ENCODE measurements at regions not wholly inside any gene's neighbourhood (a gene's known extent, or its start where the extent isn't known, plus 50 kb on each side); places are given as distances from the start of the nearest gene placed in this dataset.

- no peak overlapping the region for H3K4me3 ChIP-seq (ENCODE audit: low read depth, low read length)
- no peak for DNase-seq (ENCODE audit: low read depth)
These were observed 421.4 kb downstream of the SHQ1 start for GRCh38 chr3:72426618-72427397.

GRCh38 chr3:72423643-72424042 is 424.6 kb downstream of the SHQ1 start:
- DNase-seq (ENCODE audit: low read depth): no peak
- H3K4me3 ChIP-seq (ENCODE audit: low read depth, low read length): no peak overlapping the region

- DNase-seq (ENCODE audit: low read depth): no peak
These were observed 426.5 kb downstream of the SHQ1 start for GRCh38 chr3:72421786-72422185.

GRCh38 chr3:72421126-72421525 is 427.1 kb downstream of the SHQ1 start:
- DNase-seq (ENCODE audit: low read depth): no peak
- no peak overlapping the region for H3K4me3 ChIP-seq (ENCODE audit: low read depth, low read length)

More at GRCh38 chr3:72421786-72422185, 426.5 kb downstream of the SHQ1 start:
- H3K4me3 ChIP-seq (ENCODE audit: low read depth, low read length): no peak overlapping the region

- H3K4me3 ChIP-seq (ENCODE audit: low read depth, low read length): no peak overlapping the region
- DNase-seq (ENCODE audit: low read depth): no peak
These were observed 429.4 kb downstream of the SHQ1 start for GRCh38 chr3:72418856-72419255.

GRCh38 chr3:72418244-72418643 is 430.0 kb downstream of the SHQ1 start:
- no peak for DNase-seq (ENCODE audit: low read depth)
- no peak overlapping the region for H3K4me3 ChIP-seq (ENCODE audit: low read depth, low read length)

GRCh38 chr3:72414481-72415016 is 433.7 kb downstream of the SHQ1 start:
- no peak for DNase-seq (ENCODE audit: low read depth)
- H3K4me3 ChIP-seq (ENCODE audit: low read depth, low read length): no peak overlapping the region

- H3K4me3 ChIP-seq (ENCODE audit: low read depth, low read length): no peak overlapping the region
- DNase-seq (ENCODE audit: low read depth): no peak
These were observed 435.0 kb downstream of the SHQ1 start for GRCh38 chr3:72413228-72413627.

GRCh38 chr3:72412340-72412956 is 435.8 kb downstream of the SHQ1 start:
- no peak overlapping the region for H3K4me3 ChIP-seq (ENCODE audit: low read depth, low read length)
- no peak for DNase-seq (ENCODE audit: low read depth)

GRCh38 chr3:72411843-72412242 is 436.4 kb downstream of the SHQ1 start:
- no peak for DNase-seq (ENCODE audit: low read depth)
- no peak overlapping the region for H3K4me3 ChIP-seq (ENCODE audit: low read depth, low read length)

- DNase-seq (ENCODE audit: low read depth): no peak
- H3K4me3 ChIP-seq (ENCODE audit: low read depth, low read length): no peak overlapping the region
These were observed 437.1 kb downstream of the SHQ1 start for GRCh38 chr3:72411126-72411525.

GRCh38 chr3:72408983-72409779 is 439.1 kb downstream of the SHQ1 start:
- H3K4me3 ChIP-seq (ENCODE audit: low read depth, low read length): no peak overlapping the region
- no peak for DNase-seq (ENCODE audit: low read depth)

- no peak overlapping the region for H3K4me3 ChIP-seq (ENCODE audit: low read depth, low read length)
- DNase-seq (ENCODE audit: low read depth): no peak
These were observed 440.5 kb downstream of the SHQ1 start for GRCh38 chr3:72407766-72408165.

- no peak for DNase-seq (ENCODE audit: low read depth)
- H3K4me3 ChIP-seq (ENCODE audit: low read depth, low read length): no peak overlapping the region
These were observed 442.2 kb downstream of the SHQ1 start for GRCh38 chr3:72405943-72406566.

GRCh38 chr3:72401005-72401545 is 447.2 kb downstream of the SHQ1 start:
- no peak overlapping the region for H3K4me3 ChIP-seq (ENCODE audit: low read depth, low read length)
- no peak for DNase-seq (ENCODE audit: low read depth)

- no peak overlapping the region for H3K4me3 ChIP-seq (ENCODE audit: low read depth, low read length)
- no peak for DNase-seq (ENCODE audit: low read depth)
These were observed 449.5 kb downstream of the SHQ1 start for GRCh38 chr3:72398781-72399180.

GRCh38 chr3:72397586-72397985 is 450.7 kb downstream of the SHQ1 start:
- no peak overlapping the region for H3K4me3 ChIP-seq (ENCODE audit: low read depth, low read length)
- no peak for DNase-seq (ENCODE audit: low read depth)

- DNase-seq (ENCODE audit: low read depth): no peak
- H3K4me3 ChIP-seq (ENCODE audit: low read depth, low read length): no peak overlapping the region
These were observed 451.3 kb downstream of the SHQ1 start for GRCh38 chr3:72396899-72397298.

- DNase-seq (ENCODE audit: low read depth): no peak
- no peak overlapping the region for H3K4me3 ChIP-seq (ENCODE audit: low read depth, low read length)
These were observed 452.4 kb downstream of the SHQ1 start for GRCh38 chr3:72395776-72396311.
